Adrenal gland (tissue), 5 donors: ENCODE measurements at regions not wholly inside any gene's neighbourhood (a gene's known extent, or its start where the extent isn't known, plus 50 kb on each side); places are given as distances from the start of the nearest gene placed in this dataset.

Source experiments
- POLR2A ChIP-seq, 2 donors: fragments of 450-650 bp; IDR thresholded peaks; one replicate each; pipeline ENCODE4 v1.6.1; 2017; ENCODE audit warnings: antibody characterized with exemption in 2 of 2, mild to moderate bottlenecking in 2 of 2, moderate library complexity in 1 of 2
- TF ChIP-seq, protein P1 (sequence below), 6 experiments: fragments of 450-650 bp in 4 of 6; fragments of 200-600 bp in 2 of 6; sonication (generic) in 1 of 6; IDR thresholded peaks; 1 replicate in 5 of 6; 2 replicates in 1 of 6; pipeline versions ENCODE4 v1.5.1 to v1.8.0; 2016 to 2021; ENCODE audit warnings: antibody characterized with exemption in 6 of 6, mild to moderate bottlenecking in 2 of 6, moderate library complexity in 1 of 6
- donor health status: DM: no; HTN: no; CAD: no.

- TF ChIP-seq, protein P1, sequence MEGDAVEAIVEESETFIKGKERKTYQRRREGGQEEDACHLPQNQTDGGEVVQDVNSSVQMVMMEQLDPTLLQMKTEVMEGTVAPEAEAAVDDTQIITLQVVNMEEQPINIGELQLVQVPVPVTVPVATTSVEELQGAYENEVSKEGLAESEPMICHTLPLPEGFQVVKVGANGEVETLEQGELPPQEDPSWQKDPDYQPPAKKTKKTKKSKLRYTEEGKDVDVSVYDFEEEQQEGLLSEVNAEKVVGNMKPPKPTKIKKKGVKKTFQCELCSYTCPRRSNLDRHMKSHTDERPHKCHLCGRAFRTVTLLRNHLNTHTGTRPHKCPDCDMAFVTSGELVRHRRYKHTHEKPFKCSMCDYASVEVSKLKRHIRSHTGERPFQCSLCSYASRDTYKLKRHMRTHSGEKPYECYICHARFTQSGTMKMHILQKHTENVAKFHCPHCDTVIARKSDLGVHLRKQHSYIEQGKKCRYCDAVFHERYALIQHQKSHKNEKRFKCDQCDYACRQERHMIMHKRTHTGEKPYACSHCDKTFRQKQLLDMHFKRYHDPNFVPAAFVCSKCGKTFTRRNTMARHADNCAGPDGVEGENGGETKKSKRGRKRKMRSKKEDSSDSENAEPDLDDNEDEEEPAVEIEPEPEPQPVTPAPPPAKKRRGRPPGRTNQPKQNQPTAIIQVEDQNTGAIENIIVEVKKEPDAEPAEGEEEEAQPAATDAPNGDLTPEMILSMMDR (IDR thresholded peaks at IDR 0.05), result no peak
- TF ChIP-seq POLR2A (IDR thresholded peaks at IDR 0.05), result no peak
Observed at GRCh38 chr10:109348324-109348723, 575.0 kb downstream of the XPNPEP1 start.
